ENCODE measurements at regions not wholly inside any gene's neighbourhood (a gene's known extent, or its start where the extent isn't known, plus 50 kb on each side); places are given as distances from the start of the nearest gene placed in this dataset.

DNA sequence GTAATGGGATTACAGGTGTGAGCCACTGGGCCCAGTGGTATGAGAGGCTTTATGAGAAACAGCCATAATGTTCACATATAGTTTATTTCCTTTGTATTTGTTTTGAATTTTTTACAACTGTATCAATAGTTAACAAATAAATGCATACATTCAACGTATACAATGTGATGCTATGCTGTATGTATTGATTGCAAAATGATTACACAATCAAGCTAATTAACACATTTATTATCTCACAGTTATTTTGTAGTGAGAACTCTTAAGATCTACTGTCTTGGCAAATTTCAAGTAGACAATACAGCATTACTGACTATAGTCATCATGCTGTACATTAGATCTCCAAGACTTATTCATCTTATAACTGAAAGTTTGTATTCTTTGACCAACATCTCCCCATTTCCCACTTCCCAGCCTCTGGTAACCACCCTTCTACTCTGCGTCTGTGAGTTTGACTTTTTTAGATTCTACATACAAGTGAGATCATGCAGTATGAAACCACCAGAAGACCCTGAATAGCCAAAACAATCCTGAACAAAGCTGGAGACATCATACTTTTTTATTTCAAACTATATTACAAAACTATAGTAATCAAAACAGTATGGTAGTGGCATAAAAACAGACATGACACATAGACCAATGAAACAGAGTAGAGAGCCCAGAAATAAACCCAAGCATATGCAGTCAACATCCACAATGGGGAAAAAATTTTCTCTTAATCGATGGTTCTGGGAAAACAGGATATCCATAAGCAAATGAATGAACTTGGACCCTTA is 157.2 kb upstream of the RREB1 start (continued):
- TF ChIP-seq RCOR1 (IDR thresholded peaks at IDR 0.05; ENCODE audit: borderline replicate concordance in 1 of 2, low read depth in 2 of 2, low read length in 2 of 2), result peak in 1 of 2 experiments; percentile 55; a peak in 1 of 4 replicates
- TF ChIP-seq ADNP (tag; IDR thresholded peaks at IDR 0.05), result peak; percentile 82
- TF ChIP-seq POLR2AphosphoS2 (IDR thresholded peaks at IDR 0.05; ENCODE audit: low read length), result no peak
- TF ChIP-seq CEBPG (CRISPR knock-in tag; IDR thresholded peaks at IDR 0.05), result no peak
- TF ChIP-seq CEBPG (tag; conservative IDR thresholded peaks at IDR 0.05 in 1 of 2, IDR thresholded peaks at IDR 0.05 in 1 of 2), result peak; percentile 74 to 93
- TF ChIP-seq BCOR (IDR thresholded peaks at IDR 0.05), result peak; percentile 92
- TF ChIP-seq, protein P1, sequence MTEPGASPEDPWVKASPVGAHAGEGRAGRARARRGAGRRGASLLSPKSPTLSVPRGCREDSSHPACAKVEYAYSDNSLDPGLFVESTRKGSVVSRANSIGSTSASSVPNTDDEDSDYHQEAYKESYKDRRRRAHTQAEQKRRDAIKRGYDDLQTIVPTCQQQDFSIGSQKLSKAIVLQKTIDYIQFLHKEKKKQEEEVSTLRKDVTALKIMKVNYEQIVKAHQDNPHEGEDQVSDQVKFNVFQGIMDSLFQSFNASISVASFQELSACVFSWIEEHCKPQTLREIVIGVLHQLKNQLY (CRISPR knock-in tag; conservative IDR thresholded peaks at IDR 0.05), result no peak
- no peak for TF ChIP-seq SIN3A (IDR thresholded peaks at IDR 0.05; ENCODE audit: borderline replicate concordance in 2 of 2, control insufficient read depth in 1 of 2, low read depth in 2 of 2, low read length in 2 of 2)
- TF ChIP-seq RBFOX2 (IDR thresholded peaks at IDR 0.05; ENCODE audit: low read depth, low read length), result no peak
- TF ChIP-seq PHF21A (IDR thresholded peaks at IDR 0.05; ENCODE audit: borderline replicate concordance, low read depth), result no peak
- TF ChIP-seq RBM25 (IDR thresholded peaks at IDR 0.05; ENCODE audit: low read depth, low read length, severe bottlenecking), result peak; percentile 93
- TF ChIP-seq TBP (optimal IDR thresholded peaks at IDR 0.05; ENCODE audit: low read depth, low read length), result no peak
- TF ChIP-seq CBX5 (IDR thresholded peaks at IDR 0.05; ENCODE audit: borderline replicate concordance, low read depth), result no peak
- no peak for TF ChIP-seq ZNF197 (CRISPR knock-in tag; IDR thresholded peaks at IDR 0.05; ENCODE audit: low read depth)
- TF ChIP-seq KLF1 (tag; IDR thresholded peaks at IDR 0.05), result no peak
- TF ChIP-seq CBX3 (IDR thresholded peaks at IDR 0.05; ENCODE audit: borderline replicate concordance in 1 of 2, low read length in 2 of 2), result peak in 1 of 2 experiments; percentile 88; a peak in 2 of 3 replicates
- no peak for TF ChIP-seq MTF1 (CRISPR knock-in tag; IDR thresholded peaks at IDR 0.05; ENCODE audit: borderline replicate concordance)
- TF ChIP-seq CEBPB (tag; IDR thresholded peaks at IDR 0.05), result peak; percentile 94
- TF ChIP-seq CAMTA2 (CRISPR knock-in tag; conservative IDR thresholded peaks at IDR 0.05), result no peak
- TF ChIP-seq ZNF121 (CRISPR knock-in tag; conservative IDR thresholded peaks at IDR 0.05), result no peak
- no peak for TF ChIP-seq ZNF263 (CRISPR knock-in tag; IDR thresholded peaks at IDR 0.05; ENCODE audit: borderline replicate concordance)

Measured in K562 (cell line).